ENCODE measurements at regions not wholly inside any gene's neighbourhood (a gene's known extent, or its start where the extent isn't known, plus 50 kb on each side); places are given as distances from the start of the nearest gene placed in this dataset.
"Not testable (repeated sequence)": the region's sequence is repeated elsewhere in the genome, so short reads cannot be mapped to it uniquely, and the experiment has no call there.

GRCh38 chr4:141347684-141348083 lies 127.0 kb downstream of the ZNF330 start:
- no peak for DNase-seq

GRCh38 chr4:141348125-141348524 lies 127.4 kb downstream of the ZNF330 start:
- DNase-seq: no peak

DNA sequence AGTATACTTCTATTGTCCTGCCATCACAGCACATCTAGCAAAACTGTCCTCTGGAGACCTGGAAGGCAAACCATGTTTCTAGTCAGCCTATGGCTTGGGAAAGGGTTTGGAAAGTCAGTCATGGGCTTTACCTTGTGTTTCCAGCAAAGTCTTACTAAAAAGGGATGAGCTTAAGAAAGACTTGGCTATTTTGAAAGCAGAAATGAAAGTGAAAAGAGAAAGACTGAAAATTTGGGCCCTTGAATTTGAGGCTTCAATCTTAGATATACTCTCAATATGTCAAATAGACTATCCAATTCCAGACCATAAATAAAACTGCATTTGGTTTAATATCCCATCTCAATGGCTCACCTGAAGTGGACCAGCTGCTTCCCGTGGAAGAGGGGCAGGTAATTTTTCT lies 127.9 kb downstream of the ZNF330 start:
- DNase-seq: no peak

- DNase-seq: no peak
Measured at GRCh38 chr4:141349236-141349635, 128.5 kb downstream of the ZNF330 start.

- no peak for DNase-seq
Measured at GRCh38 chr4:141350122-141350905, 129.6 kb downstream of the ZNF330 start.

GRCh38 chr4:141352331-141352730 lies 131.6 kb downstream of the ZNF330 start:
- DNase-seq: no peak

GRCh38 chr4:141352909-141353525 lies 132.3 kb downstream of the ZNF330 start:
- DNase-seq: no peak

- no peak for DNase-seq
Measured at GRCh38 chr4:141356321-141356962, 135.7 kb downstream of the ZNF330 start.

GRCh38 chr4:141356963-141357335 lies 136.3 kb downstream of the ZNF330 start:
- no peak for DNase-seq

- DNase-seq: not testable (repeated sequence)
Measured at GRCh38 chr4:141368241-141368640, 147.5 kb downstream of the ZNF330 start.

GRCh38 chr4:141371206-141371605 lies 150.5 kb downstream of the ZNF330 start:
- no peak for DNase-seq

GRCh38 chr4:141375855-141376254 lies 155.2 kb downstream of the ZNF330 start:
- no peak for DNase-seq

GRCh38 chr4:141376769-141377168 lies 156.1 kb downstream of the ZNF330 start:
- no peak for DNase-seq

GRCh38 chr4:141387299-141387698 lies 166.6 kb downstream of the ZNF330 start:
- DNase-seq: no peak

GRCh38 chr4:141388481-141388880 lies 167.8 kb downstream of the ZNF330 start:
- DNase-seq: no peak

- no peak for DNase-seq
Measured at GRCh38 chr4:141389649-141390048, 169.0 kb downstream of the ZNF330 start.

- no peak for DNase-seq
Measured at GRCh38 chr4:141390571-141390970, 169.9 kb downstream of the ZNF330 start.

DNA sequence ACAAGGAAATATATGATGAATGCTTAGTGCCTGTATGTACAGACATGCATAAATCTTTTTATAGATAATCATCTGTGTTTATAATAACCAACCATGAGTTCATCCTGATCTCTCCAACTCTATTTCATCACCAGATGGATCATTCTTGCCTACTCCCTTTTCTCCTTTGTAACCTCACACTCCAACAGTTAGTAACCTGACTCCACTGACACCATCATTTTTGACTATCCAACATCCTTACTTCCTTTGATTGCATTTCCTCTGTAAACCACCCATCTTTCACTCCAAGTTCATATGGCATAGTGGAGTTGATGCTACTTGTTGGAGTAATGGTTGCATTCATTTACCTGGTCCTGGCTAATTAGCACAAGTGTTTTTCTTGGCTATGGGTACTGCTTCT lies 170.6 kb downstream of the ZNF330 start:
- no peak for DNase-seq

DNA sequence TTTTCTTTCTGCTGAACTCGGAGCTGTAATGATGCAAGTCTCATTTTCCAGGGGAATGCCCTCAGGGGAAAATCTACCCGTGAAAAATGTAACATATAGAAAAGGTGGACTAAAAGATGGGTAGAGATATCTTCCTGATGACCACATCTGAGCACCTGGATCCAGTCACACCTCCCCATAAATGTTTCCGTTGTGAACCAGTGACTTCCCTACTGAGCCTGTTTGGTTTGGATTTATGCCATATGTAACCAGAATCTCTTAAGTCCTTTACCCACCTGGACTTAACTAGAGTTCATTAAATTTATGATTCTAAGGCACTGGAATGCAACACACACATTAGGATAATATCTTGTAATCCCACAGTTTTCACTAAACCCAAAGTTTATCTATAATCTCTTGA lies 171.1 kb downstream of the ZNF330 start:
- no peak for DNase-seq

GRCh38 chr4:141395246-141395830 lies 174.6 kb downstream of the ZNF330 start:
- DNase-seq: no peak

DNA sequence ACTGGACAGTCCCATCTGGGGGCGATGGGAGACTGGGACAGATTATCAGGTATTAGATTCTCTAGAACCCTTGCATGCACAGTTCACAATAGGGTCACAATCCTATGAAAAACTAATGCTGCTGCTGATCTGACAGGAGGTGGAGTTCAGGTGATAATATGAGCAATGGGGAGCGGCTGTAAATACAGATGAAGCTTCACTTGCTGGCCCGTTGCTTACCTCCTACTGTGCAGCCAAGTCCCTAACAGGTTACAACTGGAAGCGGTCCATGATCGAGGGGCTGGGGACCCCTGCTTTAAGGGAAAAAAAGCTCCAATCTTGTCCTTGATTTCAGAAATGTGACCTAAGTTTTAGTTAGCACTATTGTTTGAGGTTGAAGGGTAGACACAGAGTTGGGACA lies 175.2 kb downstream of the ZNF330 start:
- no peak for DNase-seq

GRCh38 chr4:141402712-141403111 lies 182.0 kb downstream of the ZNF330 start:
- no peak for DNase-seq

- DNase-seq: no peak
Measured at GRCh38 chr4:141403782-141404181, 183.1 kb downstream of the ZNF330 start.

- DNase-seq: no peak
Measured at GRCh38 chr4:141406237-141406636, 185.5 kb downstream of the ZNF330 start.
